ENCODE measurements at regions not wholly inside any gene's neighbourhood (a gene's known extent, or its start where the extent isn't known, plus 50 kb on each side); places are given as distances from the start of the nearest gene placed in this dataset.

- H3K4me3 Mint-ChIP-seq = no peak overlapping the region
- TF ChIP-seq CTCF (IDR thresholded peaks at IDR 0.05; ENCODE audit: unreplicated experiment in 3 of 3) = no peak
- H3K9me3 Mint-ChIP-seq = no peaks in the 10 kb centered on the region
- peaks cover 37% of the 10 kb centered on the region for H3K27me3 Mint-ChIP-seq (ENCODE audit: low read depth)
- H3K36me3 Mint-ChIP-seq (ENCODE audit: low read depth) = no peaks in the 10 kb centered on the region
- no peak overlapping the region for H3K27ac Mint-ChIP-seq
- H3K4me1 Mint-ChIP-seq = no peaks in the 10 kb centered on the region
These were observed 653.5 kb downstream of the PTPRU start for GRCh38 chr1:29889776-29890175.

- H3K9me3 Mint-ChIP-seq = no peaks in the 10 kb centered on the region
- no peak overlapping the region for H3K27ac Mint-ChIP-seq
- H3K27me3 Mint-ChIP-seq (ENCODE audit: low read depth) = peaks cover 19% of the 10 kb centered on the region
- no peaks in the 10 kb centered on the region for H3K4me1 Mint-ChIP-seq
- no peaks in the 10 kb centered on the region for H3K36me3 Mint-ChIP-seq (ENCODE audit: low read depth)
- no peak overlapping the region for H3K4me3 Mint-ChIP-seq
- TF ChIP-seq CTCF (IDR thresholded peaks at IDR 0.05; ENCODE audit: unreplicated experiment in 3 of 3) = no peak
These were observed 648.4 kb downstream of the PTPRU start for GRCh38 chr1:29884740-29885139.

- Mint-ChIP-seq H3K4me1 (no peaks in the 10 kb centered on the region), H3K27me3 (ENCODE audit: low read depth) (peaks cover 20% of the 10 kb centered on the region)
These were observed 647.7 kb downstream of the PTPRU start for GRCh38 chr1:29883986-29884385.

GRCh38 chr1:29883411-29883832 is 647.1 kb downstream of the PTPRU start:
- Mint-ChIP-seq H3K4me3 (no peak overlapping the region), H3K27me3 (ENCODE audit: low read depth) (peaks cover 20% of the 10 kb centered on the region), H3K36me3 (ENCODE audit: low read depth) (no peaks in the 10 kb centered on the region), H3K27ac (no peak overlapping the region), H3K4me1 (no peaks in the 10 kb centered on the region), H3K9me3 (no peaks in the 10 kb centered on the region)
- no peak for TF ChIP-seq CTCF (IDR thresholded peaks at IDR 0.05; ENCODE audit: unreplicated experiment in 3 of 3)

More at GRCh38 chr1:29883986-29884385, 647.7 kb downstream of the PTPRU start:
- TF ChIP-seq CTCF (IDR thresholded peaks at IDR 0.05; ENCODE audit: unreplicated experiment in 3 of 3) = no peak
- no peak overlapping the region for H3K4me3 Mint-ChIP-seq
- H3K36me3 Mint-ChIP-seq (ENCODE audit: low read depth) = no peaks in the 10 kb centered on the region
- H3K9me3 Mint-ChIP-seq = no peaks in the 10 kb centered on the region
- no peak overlapping the region for H3K27ac Mint-ChIP-seq

- Mint-ChIP-seq H3K4me3 (no peak overlapping the region), H3K9me3 (no peaks in the 10 kb centered on the region), H3K27ac (no peak overlapping the region), H3K4me1 (peaks cover 14% of the 10 kb centered on the region), H3K36me3 (ENCODE audit: low read depth) (no peaks in the 10 kb centered on the region), H3K27me3 (ENCODE audit: low read depth) (peaks cover 31% of the 10 kb centered on the region)
- no peak for TF ChIP-seq CTCF (IDR thresholded peaks at IDR 0.05; ENCODE audit: unreplicated experiment in 3 of 3)
These were observed 644.2 kb downstream of the PTPRU start for GRCh38 chr1:29880556-29880955.

- H3K4me3 Mint-ChIP-seq = no peak overlapping the region
- no peaks in the 10 kb centered on the region for H3K36me3 Mint-ChIP-seq (ENCODE audit: low read depth)
- H3K9me3 Mint-ChIP-seq = no peaks in the 10 kb centered on the region
- peaks cover 31% of the 10 kb centered on the region for H3K27me3 Mint-ChIP-seq (ENCODE audit: low read depth)
- H3K4me1 Mint-ChIP-seq = peaks cover 14% of the 10 kb centered on the region
- no peak overlapping the region for H3K27ac Mint-ChIP-seq
- no peak for TF ChIP-seq CTCF (IDR thresholded peaks at IDR 0.05; ENCODE audit: unreplicated experiment in 3 of 3)
These were observed 642.9 kb downstream of the PTPRU start for GRCh38 chr1:29879217-29879616.
